Neuronal stem cell (in vitro differentiated cells): ENCODE measurements at regions not wholly inside any gene's neighbourhood (a gene's known extent, or its start where the extent isn't known, plus 50 kb on each side); places are given as distances from the start of the nearest gene placed in this dataset.

Experiments used
- DNase-seq: peaks from one replicate; pipeline ENCODE4 v3.0.0-alpha.2; 2013; ENCODE audit warnings: low spot score
- H2AFZ ChIP-seq: one replicate; pipeline ENCODE4 v1.6.1; 2013; ENCODE audit warnings: mild to moderate bottlenecking, low read length, inconsistent platforms
- H2AK5ac ChIP-seq: 2 replicates; pipeline ENCODE4 v1.6.1; 2013; ENCODE audit warnings: low read depth, mild to moderate bottlenecking, inconsistent platforms, low read length, moderate library complexity, mixed read lengths
- H2BK120ac ChIP-seq: 2 replicates; pipeline ENCODE4 v1.6.1; 2013; ENCODE audit warnings: low read depth, mild to moderate bottlenecking, inconsistent platforms, low read length, moderate library complexity, mixed read lengths
- H2BK12ac ChIP-seq: one replicate; pipeline ENCODE4 v1.6.1; 2013; ENCODE audit warnings: low read length, inconsistent platforms
- H2BK15ac ChIP-seq: 2 replicates; pipeline ENCODE4 v1.6.1; 2013; ENCODE audit warnings: mild to moderate bottlenecking, low read length, inconsistent platforms, mixed read lengths
- H2BK5ac ChIP-seq: one replicate; pipeline ENCODE4 v1.6.1; 2013; ENCODE audit warnings: inconsistent platforms, mild to moderate bottlenecking, low read length, moderate library complexity
- H3K14ac ChIP-seq: one replicate; pipeline ENCODE4 v1.6.1; 2013; ENCODE audit warnings: low read length, inconsistent platforms
- H3K18ac ChIP-seq: 2 replicates; pipeline ENCODE4 v1.6.1; 2013; ENCODE audit warnings: low read length, inconsistent platforms
- H3K23ac ChIP-seq: 2 replicates; pipeline ENCODE4 v1.6.1; 2013; ENCODE audit warnings: low read depth, mild to moderate bottlenecking, mixed read lengths, low read length, inconsistent platforms; ENCODE audit not compliant: poor library complexity
- H3K27ac ChIP-seq: replicated peaks from 3 replicates; pipeline ENCODE4 v1.5.1; 2013; ENCODE audit warnings: low read length, inconsistent platforms
- H3K27me3 ChIP-seq, 3 experiments: 2 replicates each; pipeline ENCODE4 v1.6.1; 2013; ENCODE audit warnings: low read length in 3 of 3, mild to moderate bottlenecking in 2 of 3, inconsistent platforms in 1 of 3, low read depth in 1 of 3, mixed read lengths in 1 of 3, moderate library complexity in 1 of 3; ENCODE audit not compliant: control insufficient read depth in 3 of 3, insufficient read depth in 3 of 3
- H3K36me3 ChIP-seq, 2 donors: replicated peaks in 1 of 2; 2 replicates each; pipeline ENCODE4 v1.6.1; 2013; ENCODE audit warnings: low read length in 2 of 2; ENCODE audit not compliant: control insufficient read depth in 2 of 2, insufficient read depth in 2 of 2
- H3K4ac ChIP-seq: 2 replicates; pipeline ENCODE4 v1.6.1; 2013; ENCODE audit warnings: inconsistent platforms, mild to moderate bottlenecking, low read length, moderate library complexity
- H3K4me1 ChIP-seq, 2 donors: 1 replicate in 1 of 2; 2 replicates in 1 of 2; pipeline ENCODE4 v1.6.1; 2013; ENCODE audit warnings: low read length in 2 of 2, low read depth in 1 of 2; ENCODE audit not compliant: control insufficient read depth in 2 of 2, insufficient read depth in 1 of 2
- H3K4me2 ChIP-seq: one replicate; pipeline ENCODE4 v1.6.1; 2013; ENCODE audit warnings: mild to moderate bottlenecking, low read length, inconsistent platforms; ENCODE audit not compliant: insufficient read depth, poor library complexity, severe bottlenecking
- H3K4me3 ChIP-seq, 2 donors: 2 replicates each; pipeline ENCODE4 v1.5.1; 2013; ENCODE audit warnings: low read length in 2 of 2, mild to moderate bottlenecking in 2 of 2, inconsistent platforms in 1 of 2, moderate library complexity in 1 of 2
- H3K79me1 ChIP-seq: one replicate; pipeline ENCODE4 v1.6.1; 2013; ENCODE audit warnings: low read depth, mild to moderate bottlenecking, inconsistent platforms, low read length, moderate library complexity
- H3K9ac ChIP-seq: one replicate; pipeline ENCODE4 v1.6.1; 2013; ENCODE audit warnings: mild to moderate bottlenecking, low read depth, low read length, inconsistent platforms; ENCODE audit not compliant: poor library complexity
- H3K9me3 ChIP-seq, 2 donors: replicated peaks in 1 of 2; 2 replicates each; pipeline versions ENCODE3 to v1.6.1; 2013; ENCODE audit warnings: low read length in 2 of 2, mild to moderate bottlenecking in 2 of 2, inconsistent platforms in 1 of 2, low read depth in 1 of 2, mixed read lengths in 1 of 2, moderate library complexity in 1 of 2; ENCODE audit not compliant: control insufficient read depth in 2 of 2, insufficient read depth in 1 of 2
- H4K8ac ChIP-seq: one replicate; pipeline ENCODE4 v1.6.1; 2013; ENCODE audit warnings: low read depth, mild to moderate bottlenecking, inconsistent platforms, low read length, moderate library complexity
- H4K91ac ChIP-seq: one replicate; pipeline ENCODE4 v1.6.1; 2013; ENCODE audit warnings: low read length, low read depth, mild to moderate bottlenecking, inconsistent platforms; ENCODE audit not compliant: poor library complexity
- WGBS, 2 donors: extraction: QIAGEN DNeasy Blood & Tissue Kit; methylation state at CpG; one replicate each; pipeline ENCODE4 v1.1.7; 2013; ENCODE audit warnings: missing lambda C conversion rate in 2 of 2, mixed read lengths in 1 of 2; ENCODE audit not compliant: insufficient read length in 2 of 2, insufficient replicate concordance in 1 of 2; ENCODE audit errors: extremely low coverage in 2 of 2; 5-methylcytosine and 5-hydroxymethylcytosine counted together

- whole genome bisulfite sequencing, 2 donors = no CpG with 5 or more reads among the region's 6 CpGs
- Histone ChIP-seq H2BK5ac (no peak overlapping the region), H3K9me3 (no peaks in the 10 kb centered on the region), H3K23ac (no peak overlapping the region), H3K27ac (no peak overlapping the region), H3K4me3 (no peak overlapping the region), H3K9ac (no peak overlapping the region), H3K4ac (no peak overlapping the region), H3K4me1 (peaks cover 0 to 4% of the 10 kb centered on the region in 2 donors), H3K79me1 (no peaks in the 10 kb centered on the region), H4K8ac (no peak overlapping the region), H2BK120ac (no peak overlapping the region), H3K27me3 (no peaks in the 10 kb centered on the region), H2AFZ (no peak overlapping the region), H3K4me2 (no peak overlapping the region), H2BK12ac (no peak overlapping the region), H3K14ac (no peak overlapping the region), H2AK5ac (no peak overlapping the region), H3K36me3 (no peaks in the 10 kb centered on the region), H3K18ac (no peak overlapping the region), H4K91ac (no peak overlapping the region), H2BK15ac (no peak overlapping the region)
- no peak for DNase-seq
Measured at GRCh38 chr9:7368410-7369292, 430.9 kb downstream of the DMAC1 start.

DNA sequence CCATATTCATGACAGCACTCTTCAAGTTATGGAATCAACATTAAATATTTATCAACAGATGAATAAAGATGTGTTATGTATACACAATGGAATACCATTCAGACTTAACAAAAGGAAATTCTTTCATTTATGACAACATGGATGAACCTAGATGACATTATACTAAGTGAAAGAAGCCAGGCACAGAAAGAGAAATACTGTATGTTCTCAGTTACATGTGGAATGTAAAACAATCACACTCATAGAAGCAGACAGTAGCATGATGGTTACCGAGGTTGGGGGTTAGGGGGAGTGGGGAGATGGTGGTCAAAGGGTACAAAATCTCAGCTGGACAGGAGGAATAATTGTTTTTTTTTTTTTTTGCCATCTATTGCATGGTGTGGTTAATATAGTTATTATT is 431.9 kb downstream of the DMAC1 start:
- DNase-seq = no peak
- Histone ChIP-seq H3K4ac (no peak overlapping the region), H3K27me3 (no peaks in the 10 kb centered on the region), H2BK15ac (no peak overlapping the region), H2AK5ac (no peak overlapping the region), H2BK5ac (no peak overlapping the region), H3K36me3 (no peaks in the 10 kb centered on the region), H3K4me1 (peaks cover 0 to 4% of the 10 kb centered on the region in 2 donors), H3K27ac (no peak overlapping the region), H2BK120ac (no peak overlapping the region), H2AFZ (no peak overlapping the region), H3K18ac (no peak overlapping the region), H4K8ac (no peak overlapping the region), H3K79me1 (no peaks in the 10 kb centered on the region), H2BK12ac (no peak overlapping the region), H3K4me2 (no peak overlapping the region), H3K4me3 (no peak overlapping the region), H3K9ac (no peak overlapping the region), H3K9me3 (no peaks in the 10 kb centered on the region), H4K91ac (no peak overlapping the region), H3K23ac (no peak overlapping the region), H3K14ac (no peak overlapping the region)
- WGBS, 2 donors = no CpG with 5 or more reads among the region's 1 CpG

DNA sequence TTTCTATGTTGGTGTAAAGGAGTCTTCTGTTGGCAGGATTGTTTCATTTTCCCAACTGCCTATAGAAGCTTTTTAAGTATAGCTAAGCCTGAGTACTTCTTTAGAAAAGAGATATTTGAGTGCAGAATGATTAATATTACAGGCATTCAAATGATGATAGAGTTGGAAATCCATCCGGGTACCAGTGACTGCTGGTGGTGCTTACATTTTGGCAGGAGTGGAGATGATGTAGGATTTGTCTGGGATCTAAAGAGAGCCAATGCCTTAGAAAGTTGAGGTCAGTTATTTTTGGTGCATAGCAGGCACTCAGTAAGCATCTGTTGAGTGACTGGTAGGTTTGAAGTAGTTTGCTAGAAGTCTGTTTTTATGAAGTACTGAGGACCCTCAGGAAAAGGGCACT is 433.5 kb downstream of the DMAC1 start:
- Histone ChIP-seq H4K8ac (no peak overlapping the region), H2AK5ac (no peak overlapping the region), H3K23ac (no peak overlapping the region), H3K4me2 (no peak overlapping the region), H3K4ac (no peak overlapping the region), H3K9ac (no peak overlapping the region), H2AFZ (no peak overlapping the region), H3K27me3 (no peaks in the 10 kb centered on the region), H3K4me1 (peaks cover 0 to 4% of the 10 kb centered on the region in 2 donors), H3K36me3 (no peaks in the 10 kb centered on the region), H2BK12ac (no peak overlapping the region), H3K9me3 (no peaks in the 10 kb centered on the region), H2BK5ac (no peak overlapping the region), H3K27ac (no peak overlapping the region), H4K91ac (no peak overlapping the region), H2BK15ac (no peak overlapping the region), H2BK120ac (no peak overlapping the region), H3K4me3 (no peak overlapping the region), H3K18ac (no peak overlapping the region), H3K79me1 (no peaks in the 10 kb centered on the region), H3K14ac (no peak overlapping the region)
- WGBS, 2 donors = no CpG with 5 or more reads among the region's 1 CpG
- no peak for DNase-seq

- H2BK5ac ChIP-seq = no peak overlapping the region
- DNase-seq = no peak
- H4K8ac ChIP-seq = no peak overlapping the region
- no peaks in the 10 kb centered on the region for H3K79me1 ChIP-seq
- H3K27me3 ChIP-seq = no peaks in the 10 kb centered on the region
- no peak overlapping the region for H3K27ac ChIP-seq
- H3K4ac ChIP-seq = no peak overlapping the region
- H3K23ac ChIP-seq = no peak overlapping the region
- H2AK5ac ChIP-seq = no peak overlapping the region
- H3K4me3 ChIP-seq = no peak overlapping the region
- no peaks in the 10 kb centered on the region for H3K4me1 ChIP-seq
- WGBS, 2 donors = no CpG with 5 or more reads among the region's 4 CpGs
- H2AFZ ChIP-seq = no peak overlapping the region
- no peak overlapping the region for H2BK15ac ChIP-seq
- H2BK120ac ChIP-seq = no peak overlapping the region
- no peaks in the 10 kb centered on the region for H3K36me3 ChIP-seq
- no peak overlapping the region for H3K18ac ChIP-seq
- no peak overlapping the region for H3K4me2 ChIP-seq
- no peak overlapping the region for H3K9ac ChIP-seq
- no peak overlapping the region for H2BK12ac ChIP-seq
- no peak overlapping the region for H3K14ac ChIP-seq
- no peaks in the 10 kb centered on the region for H3K9me3 ChIP-seq
- no peak overlapping the region for H4K91ac ChIP-seq
Measured at GRCh38 chr9:7363777-7364477, 435.7 kb downstream of the DMAC1 start.
